ENCODE measurements at regions not wholly inside any gene's neighbourhood (a gene's known extent, or its start where the extent isn't known, plus 50 kb on each side); places are given as distances from the start of the nearest gene placed in this dataset.
"Not testable (repeated sequence)": the region's sequence is repeated elsewhere in the genome, so short reads cannot be mapped to it uniquely, and the experiment has no call there.

GRCh38 chr6:28639445-28640290, 114.0 kb downstream of the GPX5 start:
- H3K4me1 ChIP-seq (ENCODE audit: control insufficient read depth, insufficient read depth, low read length, poor library complexity, severe bottlenecking); H3K4me3 ChIP-seq (ENCODE audit: low read depth, low read length); H3K27ac ChIP-seq (ENCODE audit: insufficient read depth, low read length, poor library complexity, severe bottlenecking); H3K36me3 ChIP-seq (ENCODE audit: control insufficient read depth, insufficient read depth, low read length); H3K9me3 Mint-ChIP-seq; ATAC-seq (ENCODE audit: low read depth in 2 of 2); H3K9me3 ChIP-seq (ENCODE audit: control insufficient read depth in 2 of 2, low read length in 2 of 2); H3K4me1 Mint-ChIP-seq; H3K4me3 Mint-ChIP-seq; DNase-seq; H3K27ac Mint-ChIP-seq; H3K36me3 Mint-ChIP-seq: not testable (repeated sequence)
- H3K27me3 ChIP-seq (ENCODE audit: control insufficient read depth, insufficient read depth, low read length): peaks cover 20% of the 10 kb centered on the region
- H3K27me3 Mint-ChIP-seq: peaks cover 52% of the 10 kb centered on the region

GRCh38 chr6:28643017-28643740, 117.5 kb downstream of the GPX5 start:
- ATAC-seq (ENCODE audit: low read depth in 2 of 2): no peak
- H3K27me3 Mint-ChIP-seq: peaks cover 45% of the 10 kb centered on the region

GRCh38 chr6:28646650-28647049, 121.0 kb downstream of the GPX5 start:
- Mint-ChIP-seq H3K9me3 (peaks cover 0 to 3% (median 0%) of the 10 kb centered on the region in 7 donors), H3K27me3 (peaks cover 69% of the 10 kb centered on the region), H3K4me1 (peaks cover 5 to 15% (median 7%) of the 10 kb centered on the region in 4 donors), H3K27ac (no peak overlapping the region), H3K36me3 (no peaks in the 10 kb centered on the region), H3K4me3 (no peak overlapping the region)
- H3K36me3 ChIP-seq (ENCODE audit: control insufficient read depth, insufficient read depth, low read length): no peaks in the 10 kb centered on the region
- no peak overlapping the region for H3K27ac ChIP-seq (ENCODE audit: insufficient read depth, low read length, poor library complexity, severe bottlenecking)
- H3K27me3 ChIP-seq (ENCODE audit: control insufficient read depth, insufficient read depth, low read length): peaks cover 44% of the 10 kb centered on the region
- peaks cover 9% of the 10 kb centered on the region for H3K4me1 ChIP-seq (ENCODE audit: control insufficient read depth, insufficient read depth, low read length, poor library complexity, severe bottlenecking)
- DNase-seq (no peak), ATAC-seq (ENCODE audit: low read depth in 2 of 2) (no peak)
- H3K4me3 ChIP-seq (ENCODE audit: low read depth, low read length): no peak overlapping the region
- no peaks in the 10 kb centered on the region for H3K9me3 ChIP-seq (ENCODE audit: control insufficient read depth in 2 of 2, low read length in 2 of 2)

More at GRCh38 chr6:28643017-28643740, 117.5 kb downstream of the GPX5 start:
- H3K9me3 Mint-ChIP-seq: peaks cover 0 to 3% (median 0%) of the 10 kb centered on the region in 7 donors
- H3K4me1 Mint-ChIP-seq: peaks cover 2 to 4% (median 3%) of the 10 kb centered on the region in 4 donors
- H3K27ac ChIP-seq (ENCODE audit: insufficient read depth, low read length, poor library complexity, severe bottlenecking): no peak overlapping the region
- no peak overlapping the region for H3K27ac Mint-ChIP-seq
- no peaks in the 10 kb centered on the region for H3K9me3 ChIP-seq (ENCODE audit: control insufficient read depth in 2 of 2, low read length in 2 of 2)
- H3K27me3 ChIP-seq (ENCODE audit: control insufficient read depth, insufficient read depth, low read length): peaks cover 25% of the 10 kb centered on the region
- H3K4me1 ChIP-seq (ENCODE audit: control insufficient read depth, insufficient read depth, low read length, poor library complexity, severe bottlenecking): peaks cover under 1% of the 10 kb centered on the region
- H3K36me3 ChIP-seq (ENCODE audit: control insufficient read depth, insufficient read depth, low read length): no peaks in the 10 kb centered on the region
- H3K4me3 ChIP-seq (ENCODE audit: low read depth, low read length): no peak overlapping the region
- DNase-seq: no peak
- no peaks in the 10 kb centered on the region for H3K36me3 Mint-ChIP-seq
- no peak overlapping the region for H3K4me3 Mint-ChIP-seq

GRCh38 chr6:28648035-28648877, 122.6 kb downstream of the GPX5 start:
- H3K4me1 Mint-ChIP-seq: peaks cover 5 to 15% (median 7%) of the 10 kb centered on the region in 4 donors
- peak overlapping the region; percentile 8 to 85 (median 38) for H3K4me3 Mint-ChIP-seq
- ATAC-seq (ENCODE audit: low read depth in 2 of 2) (no peak), DNase-seq (peak in 2 of 3 donors; percentile 27 to 56)
- H3K9me3 Mint-ChIP-seq: peaks cover 0 to 3% (median 0%) of the 10 kb centered on the region in 7 donors
- H3K36me3 ChIP-seq (ENCODE audit: control insufficient read depth, insufficient read depth, low read length): no peaks in the 10 kb centered on the region
- H3K27me3 Mint-ChIP-seq: peaks cover 62% of the 10 kb centered on the region
- no peaks in the 10 kb centered on the region for H3K9me3 ChIP-seq (ENCODE audit: control insufficient read depth in 2 of 2, low read length in 2 of 2)
- H3K4me1 ChIP-seq (ENCODE audit: control insufficient read depth, insufficient read depth, low read length, poor library complexity, severe bottlenecking): peaks cover 9% of the 10 kb centered on the region
- peak overlapping the region; percentile 35 for H3K4me3 ChIP-seq (ENCODE audit: low read depth, low read length)
- H3K36me3 Mint-ChIP-seq: no peaks in the 10 kb centered on the region
- no peak overlapping the region for H3K27ac ChIP-seq (ENCODE audit: insufficient read depth, low read length, poor library complexity, severe bottlenecking)
- H3K27ac Mint-ChIP-seq: no peak overlapping the region
- H3K27me3 ChIP-seq (ENCODE audit: control insufficient read depth, insufficient read depth, low read length): peaks cover 51% of the 10 kb centered on the region

- Mint-ChIP-seq H3K4me1 (peaks cover 5 to 15% (median 6%) of the 10 kb centered on the region in 4 donors), H3K27ac (no peak overlapping the region), H3K9me3 (peaks cover 0 to 3% (median 0%) of the 10 kb centered on the region in 7 donors), H3K4me3 (peak overlapping the region in 2 of 4 donors; percentile 53 to 85), H3K27me3 (peaks cover 61% of the 10 kb centered on the region), H3K36me3 (no peaks in the 10 kb centered on the region)
- peak overlapping the region; percentile 35 for H3K4me3 ChIP-seq (ENCODE audit: low read depth, low read length)
- no peak overlapping the region for H3K27ac ChIP-seq (ENCODE audit: insufficient read depth, low read length, poor library complexity, severe bottlenecking)
- peaks cover 51% of the 10 kb centered on the region for H3K27me3 ChIP-seq (ENCODE audit: control insufficient read depth, insufficient read depth, low read length)
- H3K9me3 ChIP-seq (ENCODE audit: control insufficient read depth in 2 of 2, low read length in 2 of 2): no peaks in the 10 kb centered on the region
- no peak for ATAC-seq (ENCODE audit: low read depth in 2 of 2)
- H3K36me3 ChIP-seq (ENCODE audit: control insufficient read depth, insufficient read depth, low read length): no peaks in the 10 kb centered on the region
- DNase-seq: no peak
- peaks cover 9% of the 10 kb centered on the region for H3K4me1 ChIP-seq (ENCODE audit: control insufficient read depth, insufficient read depth, low read length, poor library complexity, severe bottlenecking)
Measured at GRCh38 chr6:28648878-28649375, 123.2 kb downstream of the GPX5 start.

- Mint-ChIP-seq H3K4me1 (peaks cover 5 to 15% (median 6%) of the 10 kb centered on the region in 4 donors), H3K36me3 (no peaks in the 10 kb centered on the region), H3K27me3 (peaks cover 54% of the 10 kb centered on the region), H3K27ac (no peak overlapping the region), H3K9me3 (peaks cover 0 to 2% (median 0%) of the 10 kb centered on the region in 7 donors), H3K4me3 (no peak overlapping the region)
- ATAC-seq (ENCODE audit: low read depth in 2 of 2) (no peak), DNase-seq (no peak)
- no peaks in the 10 kb centered on the region for H3K36me3 ChIP-seq (ENCODE audit: control insufficient read depth, insufficient read depth, low read length)
- no peaks in the 10 kb centered on the region for H3K9me3 ChIP-seq (ENCODE audit: control insufficient read depth in 2 of 2, low read length in 2 of 2)
- no peak overlapping the region for H3K4me3 ChIP-seq (ENCODE audit: low read depth, low read length)
- no peak overlapping the region for H3K27ac ChIP-seq (ENCODE audit: insufficient read depth, low read length, poor library complexity, severe bottlenecking)
- peaks cover 54% of the 10 kb centered on the region for H3K27me3 ChIP-seq (ENCODE audit: control insufficient read depth, insufficient read depth, low read length)
- H3K4me1 ChIP-seq (ENCODE audit: control insufficient read depth, insufficient read depth, low read length, poor library complexity, severe bottlenecking): peaks cover 9% of the 10 kb centered on the region
Measured at GRCh38 chr6:28651161-28651560, 125.5 kb downstream of the GPX5 start.

GRCh38 chr6:28653876-28654275, 128.2 kb downstream of the GPX5 start:
- H3K27me3 ChIP-seq (ENCODE audit: control insufficient read depth, insufficient read depth, low read length): peaks cover 51% of the 10 kb centered on the region
- H3K4me3 Mint-ChIP-seq: no peak overlapping the region
- H3K36me3 ChIP-seq (ENCODE audit: control insufficient read depth, insufficient read depth, low read length): no peaks in the 10 kb centered on the region
- no peak overlapping the region for H3K27ac ChIP-seq (ENCODE audit: insufficient read depth, low read length, poor library complexity, severe bottlenecking)
- H3K9me3 ChIP-seq (ENCODE audit: control insufficient read depth in 2 of 2, low read length in 2 of 2): no peaks in the 10 kb centered on the region
- peaks cover 17% of the 10 kb centered on the region for H3K4me1 ChIP-seq (ENCODE audit: control insufficient read depth, insufficient read depth, low read length, poor library complexity, severe bottlenecking)
- no peaks in the 10 kb centered on the region for H3K36me3 Mint-ChIP-seq
- ATAC-seq (ENCODE audit: low read depth in 2 of 2): no peak
- H3K4me1 Mint-ChIP-seq: peaks cover 0 to 26% (median 8%) of the 10 kb centered on the region in 4 donors
- peaks cover 0 to 6% (median 0%) of the 10 kb centered on the region in 7 donors for H3K9me3 Mint-ChIP-seq
- H3K27me3 Mint-ChIP-seq: peaks cover 60% of the 10 kb centered on the region
- DNase-seq: no peak
- no peak overlapping the region for H3K4me3 ChIP-seq (ENCODE audit: low read depth, low read length)
- H3K27ac Mint-ChIP-seq: no peak overlapping the region

All from CD4-positive, CD25-positive, alpha-beta regulatory T cell (primary cell).